ENCODE measurements at regions not wholly inside any gene's neighbourhood (a gene's known extent, or its start where the extent isn't known, plus 50 kb on each side); places are given as distances from the start of the nearest gene placed in this dataset.

- TF ChIP-seq CTCF (IDR thresholded peaks at IDR 0.05; ENCODE audit: low read depth, low read length), result no peak
- DNase-seq (ENCODE audit: extremely low read depth, low read depth), result no peak
Measured at GRCh38 chr12:91271185-91271584, 88.6 kb upstream of the DCN start.

GRCh38 chr12:91267039-91267438 is 84.4 kb upstream of the DCN start:
- no peak for TF ChIP-seq CTCF (IDR thresholded peaks at IDR 0.05; ENCODE audit: low read depth, low read length)
- DNase-seq (ENCODE audit: extremely low read depth, low read depth), result no peak

- no peak for TF ChIP-seq CTCF (IDR thresholded peaks at IDR 0.05; ENCODE audit: low read depth, low read length)
- DNase-seq (ENCODE audit: extremely low read depth, low read depth), result no peak
Measured at GRCh38 chr12:91264178-91264577, 81.6 kb upstream of the DCN start.

- DNase-seq (ENCODE audit: extremely low read depth, low read depth), result no peak
- no peak for TF ChIP-seq CTCF (IDR thresholded peaks at IDR 0.05; ENCODE audit: low read depth, low read length)
Measured at GRCh38 chr12:91261820-91262676, 79.4 kb upstream of the DCN start.

- no peak for TF ChIP-seq CTCF (IDR thresholded peaks at IDR 0.05; ENCODE audit: low read depth, low read length)
- DNase-seq (ENCODE audit: extremely low read depth, low read depth), result no peak
Measured at GRCh38 chr12:91256411-91256810, 73.8 kb upstream of the DCN start.

GRCh38 chr12:91252341-91252740 is 69.7 kb upstream of the DCN start:
- TF ChIP-seq CTCF (IDR thresholded peaks at IDR 0.05; ENCODE audit: low read depth, low read length), result no peak

GRCh38 chr12:91250273-91250665 is 67.7 kb upstream of the DCN start:
- no peak for DNase-seq (ENCODE audit: extremely low read depth, low read depth)
- no peak for TF ChIP-seq CTCF (IDR thresholded peaks at IDR 0.05; ENCODE audit: low read depth, low read length)

More at GRCh38 chr12:91252341-91252740, 69.7 kb upstream of the DCN start:
- DNase-seq (ENCODE audit: extremely low read depth, low read depth), result no peak
